ENCODE measurements at regions not wholly inside any gene's neighbourhood (a gene's known extent, or its start where the extent isn't known, plus 50 kb on each side); places are given as distances from the start of the nearest gene placed in this dataset.

DNA sequence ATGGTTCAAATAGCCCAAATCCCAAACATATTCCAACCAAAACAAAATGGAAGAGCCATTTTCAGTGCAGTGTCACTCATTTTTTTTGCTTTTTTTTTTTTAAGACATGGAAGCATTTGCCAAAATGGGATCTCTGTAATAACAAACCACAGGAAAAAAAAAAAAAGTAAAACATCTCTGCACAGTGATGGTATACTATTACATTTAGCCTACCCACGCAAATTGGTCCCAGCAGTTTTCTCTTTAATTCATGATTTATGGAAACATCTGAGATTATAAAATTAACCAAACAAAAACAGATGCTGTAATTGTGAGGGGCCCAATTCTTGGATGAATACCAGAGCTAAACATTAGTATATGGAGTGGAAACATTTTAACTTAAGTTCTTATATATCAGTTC, 566.6 kb downstream of the ZNF608 start (continued):
- TF ChIP-seq, protein P1, sequence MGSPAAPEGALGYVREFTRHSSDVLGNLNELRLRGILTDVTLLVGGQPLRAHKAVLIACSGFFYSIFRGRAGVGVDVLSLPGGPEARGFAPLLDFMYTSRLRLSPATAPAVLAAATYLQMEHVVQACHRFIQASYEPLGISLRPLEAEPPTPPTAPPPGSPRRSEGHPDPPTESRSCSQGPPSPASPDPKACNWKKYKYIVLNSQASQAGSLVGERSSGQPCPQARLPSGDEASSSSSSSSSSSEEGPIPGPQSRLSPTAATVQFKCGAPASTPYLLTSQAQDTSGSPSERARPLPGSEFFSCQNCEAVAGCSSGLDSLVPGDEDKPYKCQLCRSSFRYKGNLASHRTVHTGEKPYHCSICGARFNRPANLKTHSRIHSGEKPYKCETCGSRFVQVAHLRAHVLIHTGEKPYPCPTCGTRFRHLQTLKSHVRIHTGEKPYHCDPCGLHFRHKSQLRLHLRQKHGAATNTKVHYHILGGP (tag by site-specific recombination; IDR thresholded peaks at IDR 0.05) = peak; percentile 49; the same call in 1 of the 2 replicates
- TF ChIP-seq ZNF621 (tag by site-specific recombination; IDR thresholded peaks at IDR 0.05) (no peak), SETDB1 (IDR thresholded peaks at IDR 0.05; ENCODE audit: insufficient read length, low read length) (no peak), ZBTB21 (tag by site-specific recombination; IDR thresholded peaks at IDR 0.05) (no peak), ZBTB1 (tag by site-specific recombination; IDR thresholded peaks at IDR 0.05) (no peak; the same call in 1 of the 2 replicates), ZNF394 (tag by site-specific recombination; IDR thresholded peaks at IDR 0.05; ENCODE audit: borderline replicate concordance) (no peak), HOXA7 (CRISPR knock-in tag; IDR thresholded peaks at IDR 0.05; ENCODE audit: borderline replicate concordance) (no peak), ZNF366 (tag by site-specific recombination; conservative IDR thresholded peaks at IDR 0.05) (no peak), ZNF664 (tag by site-specific recombination; IDR thresholded peaks at IDR 0.05) (no peak), ZNF747 (tag by site-specific recombination; IDR thresholded peaks at IDR 0.05) (no peak), SCRT2 (tag by site-specific recombination; IDR thresholded peaks at IDR 0.05) (no peak)
- TF ChIP-seq, protein P2, sequence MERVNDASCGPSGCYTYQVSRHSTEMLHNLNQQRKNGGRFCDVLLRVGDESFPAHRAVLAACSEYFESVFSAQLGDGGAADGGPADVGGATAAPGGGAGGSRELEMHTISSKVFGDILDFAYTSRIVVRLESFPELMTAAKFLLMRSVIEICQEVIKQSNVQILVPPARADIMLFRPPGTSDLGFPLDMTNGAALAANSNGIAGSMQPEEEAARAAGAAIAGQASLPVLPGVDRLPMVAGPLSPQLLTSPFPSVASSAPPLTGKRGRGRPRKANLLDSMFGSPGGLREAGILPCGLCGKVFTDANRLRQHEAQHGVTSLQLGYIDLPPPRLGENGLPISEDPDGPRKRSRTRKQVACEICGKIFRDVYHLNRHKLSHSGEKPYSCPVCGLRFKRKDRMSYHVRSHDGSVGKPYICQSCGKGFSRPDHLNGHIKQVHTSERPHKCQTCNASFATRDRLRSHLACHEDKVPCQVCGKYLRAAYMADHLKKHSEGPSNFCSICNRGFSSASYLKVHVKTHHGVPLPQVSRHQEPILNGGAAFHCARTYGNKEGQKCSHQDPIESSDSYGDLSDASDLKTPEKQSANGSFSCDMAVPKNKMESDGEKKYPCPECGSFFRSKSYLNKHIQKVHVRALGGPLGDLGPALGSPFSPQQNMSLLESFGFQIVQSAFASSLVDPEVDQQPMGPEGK (tag by site-specific recombination; IDR thresholded peaks at IDR 0.05) = no peak

DNA sequence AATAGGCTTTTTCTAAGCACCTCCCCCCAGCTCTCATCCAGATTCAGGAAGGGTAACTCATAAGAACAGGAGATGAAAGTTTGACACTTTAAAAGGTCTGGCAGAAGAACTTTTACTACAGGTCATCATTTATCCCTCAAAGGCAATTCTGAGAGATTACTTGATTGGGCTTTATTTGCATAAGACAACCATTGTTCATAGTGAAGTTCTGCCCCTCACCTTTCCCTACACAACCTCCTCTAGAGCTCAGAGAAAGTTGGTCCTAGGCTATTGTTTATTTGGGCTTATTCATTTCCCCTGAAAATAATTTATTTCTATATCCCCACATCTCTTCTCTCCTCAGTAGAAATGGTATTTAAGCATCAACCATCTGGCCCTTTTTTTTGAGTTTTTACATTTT, 568.4 kb downstream of the ZNF608 start:
- H3K36me3 ChIP-seq (ENCODE audit: control insufficient read depth in 2 of 2, insufficient read depth in 1 of 2, low read length in 2 of 2) = no peaks in the 10 kb centered on the region
- H3K27ac ChIP-seq (ENCODE audit: extremely low read depth, low read depth, low read length) = no peak overlapping the region
- no peaks in the 10 kb centered on the region; the same call in 1 of the 2 replicates for H3K9me3 ChIP-seq (ENCODE audit: control insufficient read depth, insufficient read depth, low read depth, low read length)
- TF ChIP-seq ZNF214 (tag by site-specific recombination; IDR thresholded peaks at IDR 0.05; ENCODE audit: borderline replicate concordance) (0 out of 2 replicates have a peak, but pooled peaks have one; percentile 7), ZNF530 (tag by site-specific recombination; IDR thresholded peaks at IDR 0.05; ENCODE audit: low read depth) (peak; percentile 100), ZNF354C (tag by site-specific recombination; IDR thresholded peaks at IDR 0.05; ENCODE audit: borderline replicate concordance, low read depth) (no peak)
- no peak overlapping the region for H3K4me3 ChIP-seq (ENCODE audit: low read depth, low read length)
- 0 out of 2 replicates have a peak, but pooled peaks cover 4% of the 10 kb centered on the region for H3K4me1 ChIP-seq (ENCODE audit: control insufficient read depth, insufficient read depth, low read length)
- CTCF ChIA-PET = interaction anchor here (0.7 kb wide), 1 partner anchor 156 kb away, joined by 3 read pairs; no protein-coding TSS in a partner anchor
- POLR2A ChIA-PET = no interaction called here

GRCh38 chr5:124176692-124177091, 569.7 kb downstream of the ZNF608 start:
- no peaks in the 10 kb centered on the region for H3K36me3 ChIP-seq (ENCODE audit: control insufficient read depth in 2 of 2, insufficient read depth in 1 of 2, low read length in 2 of 2)
- TF ChIP-seq MYNN (tag by site-specific recombination; IDR thresholded peaks at IDR 0.05; ENCODE audit: borderline replicate concordance) = no peak
- no peak for TF ChIP-seq ZBTB7A (tag by site-specific recombination; IDR thresholded peaks at IDR 0.05; ENCODE audit: low read depth)
- H3K27ac ChIP-seq (ENCODE audit: extremely low read depth, low read depth, low read length) = no peak overlapping the region
- 0 out of 2 replicates have a peak, but pooled peaks cover 4% of the 10 kb centered on the region for H3K4me1 ChIP-seq (ENCODE audit: control insufficient read depth, insufficient read depth, low read length)
- CTCF ChIA-PET = no interaction called here
- no peaks in the 10 kb centered on the region; the same call in 1 of the 2 replicates for H3K9me3 ChIP-seq (ENCODE audit: control insufficient read depth, insufficient read depth, low read depth, low read length)
- H3K4me3 ChIP-seq (ENCODE audit: low read depth, low read length) = no peak overlapping the region
- POLR2A ChIA-PET = no interaction called here

- H3K4me1 ChIP-seq (ENCODE audit: control insufficient read depth, insufficient read depth, low read length) = no peaks in the 10 kb centered on the region
- H3K4me3 ChIP-seq (ENCODE audit: low read depth, low read length) = no peak overlapping the region
- H3K27ac ChIP-seq (ENCODE audit: extremely low read depth, low read depth, low read length) = no peak overlapping the region
- CTCF ChIA-PET = interaction anchor here (0.6 to 1.3 kb wide), 3 partner anchors 14 to 221 kb away, joined by 3 to 5 read pairs (median 3); no protein-coding TSS in a partner anchor
- H3K9me3 ChIP-seq (ENCODE audit: control insufficient read depth, insufficient read depth, low read depth, low read length) = no peaks in the 10 kb centered on the region; the same call in 1 of the 2 replicates
- POLR2A ChIA-PET = no interaction called here
- H3K36me3 ChIP-seq (ENCODE audit: control insufficient read depth in 2 of 2, insufficient read depth in 1 of 2, low read length in 2 of 2) = no peaks in the 10 kb centered on the region
- TF ChIP-seq ZNF311 (tag by site-specific recombination; IDR thresholded peaks at IDR 0.05; ENCODE audit: borderline replicate concordance) = no peak
- no peak for TF ChIP-seq ZNF132 (tag by site-specific recombination; IDR thresholded peaks at IDR 0.05; ENCODE audit: borderline replicate concordance)
- no peak for TF ChIP-seq ZNF248 (tag by site-specific recombination; IDR thresholded peaks at IDR 0.05)
- TF ChIP-seq ZNF18 (tag by site-specific recombination; IDR thresholded peaks at IDR 0.05) = no peak
- no peak for TF ChIP-seq ZBTB48 (tag by site-specific recombination; IDR thresholded peaks at IDR 0.05)
- no peak for TF ChIP-seq ZSCAN30 (tag by site-specific recombination; IDR thresholded peaks at IDR 0.05)
- no peak for TF ChIP-seq ZNF416 (tag by site-specific recombination; IDR thresholded peaks at IDR 0.05)
- TF ChIP-seq ZNF777 (tag by site-specific recombination; IDR thresholded peaks at IDR 0.05; ENCODE audit: borderline replicate concordance) = no peak
- no peak for TF ChIP-seq WT1 (tag by site-specific recombination; IDR thresholded peaks at IDR 0.05)
- no peak for TF ChIP-seq ZNF776 (tag by site-specific recombination; IDR thresholded peaks at IDR 0.05; ENCODE audit: borderline replicate concordance)
Measured at GRCh38 chr5:124173386-124173785, 573.1 kb downstream of the ZNF608 start.

Data from HEK293 (cell line).